Liver (tissue), 3 donors: ENCODE measurements at regions not wholly inside any gene's neighbourhood (a gene's known extent, or its start where the extent isn't known, plus 50 kb on each side); places are given as distances from the start of the nearest gene placed in this dataset.

Source experiments
- CTCF ChIP-seq: fragments of 150-350 bp; IDR thresholded peaks from 2 replicates; pipeline ENCODE4 v1.5.1; 2017; ENCODE audit warnings: improper control_type of control experiment, low read depth, low read length; ENCODE audit not compliant: missing input control
- EGR1 ChIP-seq, 2 donors: IDR thresholded peaks; 2 replicates each; pipeline ENCODE4 v1.6.1; 2016 to 2018; ENCODE audit warnings: antibody characterized with exemption in 2 of 2, low read depth in 2 of 2
- FOXA1 ChIP-seq: IDR thresholded peaks from 2 replicates; pipeline ENCODE4 v1.6.1; 2016; ENCODE audit warnings: antibody characterized with exemption
- GABPA ChIP-seq, 2 donors: IDR thresholded peaks in 1 of 2; conservative IDR thresholded peaks in 1 of 2; 2 replicates each; pipeline ENCODE4 v1.6.1; 2016; ENCODE audit warnings: antibody characterized with exemption in 2 of 2, mild to moderate bottlenecking in 1 of 2, moderate library complexity in 1 of 2
- HNF4G ChIP-seq: IDR thresholded peaks from 2 replicates; pipeline ENCODE4 v1.6.1; 2016; ENCODE audit warnings: antibody characterized with exemption
- JUND ChIP-seq, 2 donors: IDR thresholded peaks; 2 replicates each; pipeline ENCODE4 v1.6.1; 2016; ENCODE audit warnings: antibody characterized with exemption in 2 of 2
- MAX ChIP-seq: IDR thresholded peaks from 2 replicates; pipeline ENCODE4 v1.6.1; 2016; ENCODE audit warnings: antibody characterized with exemption
- RAD21 ChIP-seq, 2 donors: IDR thresholded peaks; 2 replicates each; pipeline ENCODE4 v1.6.1; 2016; ENCODE audit warnings: antibody characterized with exemption in 2 of 2, mild to moderate bottlenecking in 2 of 2
- REST ChIP-seq: IDR thresholded peaks from 2 replicates; pipeline ENCODE4 v1.6.1; 2016; ENCODE audit warnings: antibody characterized with exemption, mild to moderate bottlenecking
- RXRA ChIP-seq, 2 donors: IDR thresholded peaks; 2 replicates each; pipeline ENCODE4 v1.6.1; 2017 to 2018; ENCODE audit warnings: antibody characterized with exemption in 2 of 2, mild to moderate bottlenecking in 1 of 2
- SP1 ChIP-seq: IDR thresholded peaks from 2 replicates; pipeline ENCODE4 v1.6.1; 2018; ENCODE audit warnings: antibody characterized with exemption, mild to moderate bottlenecking
- TAF1 ChIP-seq: conservative IDR thresholded peaks from 2 replicates; pipeline ENCODE4 v1.6.1; 2016; ENCODE audit warnings: antibody characterized with exemption, mild to moderate bottlenecking
- ZBTB33 ChIP-seq: IDR thresholded peaks from 2 replicates; pipeline ENCODE4 v1.6.1; 2016; ENCODE audit warnings: antibody characterized with exemption
- donor health status: healthy.
- donor health status: healthy.

- no peak for TF ChIP-seq REST
- TF ChIP-seq RAD21 (IDR thresholded peaks at IDR 0.05) = no peak
- TF ChIP-seq SP1 = no peak
- no peak for TF ChIP-seq CTCF
- TF ChIP-seq MAX = no peak
- no peak for TF ChIP-seq EGR1 (IDR thresholded peaks at IDR 0.05; ENCODE audit: low read depth in 2 of 2)
- TF ChIP-seq FOXA1 = no peak
- no peak for TF ChIP-seq RXRA (IDR thresholded peaks at IDR 0.05)
- TF ChIP-seq JUND (IDR thresholded peaks at IDR 0.05) = no peak
- no peak for TF ChIP-seq HNF4G
- no peak for TF ChIP-seq GABPA (IDR thresholded peaks at IDR 0.05 in 1 of 2, conservative IDR thresholded peaks at IDR 0.05 in 1 of 2)
- TF ChIP-seq TAF1 = no peak
- no peak for TF ChIP-seq ZBTB33
Measured at GRCh38 chr1:72431810-72432209, 149.5 kb upstream of the NEGR1 start.
